ENCODE measurements at regions not wholly inside any gene's neighbourhood (a gene's known extent, or its start where the extent isn't known, plus 50 kb on each side); places are given as distances from the start of the nearest gene placed in this dataset.
"Not testable (repeated sequence)": the region's sequence is repeated elsewhere in the genome, so short reads cannot be mapped to it uniquely, and the experiment has no call there.

DNA sequence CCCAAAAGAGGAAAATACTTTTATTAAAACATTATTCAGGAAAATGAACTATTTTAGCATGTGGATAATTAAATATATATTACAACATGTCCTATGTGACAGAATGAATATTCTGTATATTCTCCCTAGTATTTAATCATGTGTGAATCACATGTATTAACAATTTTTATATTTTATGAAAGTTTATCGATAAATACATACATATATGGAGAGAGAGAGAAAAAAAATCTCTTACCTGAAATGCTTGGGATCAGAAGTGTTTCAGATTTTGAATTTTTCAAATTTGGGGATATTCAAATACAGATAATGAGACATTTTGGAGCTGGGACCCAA is 228.6 kb upstream of the RBBP8 start:
- H3K27me3 ChIP-seq, result no peaks in the 10 kb centered on the region
- intact Hi-C loops (cut with DNase I), result no loop called here
- H3K36me3 ChIP-seq, result no peaks in the 10 kb centered on the region
- TF ChIP-seq, protein P1, sequence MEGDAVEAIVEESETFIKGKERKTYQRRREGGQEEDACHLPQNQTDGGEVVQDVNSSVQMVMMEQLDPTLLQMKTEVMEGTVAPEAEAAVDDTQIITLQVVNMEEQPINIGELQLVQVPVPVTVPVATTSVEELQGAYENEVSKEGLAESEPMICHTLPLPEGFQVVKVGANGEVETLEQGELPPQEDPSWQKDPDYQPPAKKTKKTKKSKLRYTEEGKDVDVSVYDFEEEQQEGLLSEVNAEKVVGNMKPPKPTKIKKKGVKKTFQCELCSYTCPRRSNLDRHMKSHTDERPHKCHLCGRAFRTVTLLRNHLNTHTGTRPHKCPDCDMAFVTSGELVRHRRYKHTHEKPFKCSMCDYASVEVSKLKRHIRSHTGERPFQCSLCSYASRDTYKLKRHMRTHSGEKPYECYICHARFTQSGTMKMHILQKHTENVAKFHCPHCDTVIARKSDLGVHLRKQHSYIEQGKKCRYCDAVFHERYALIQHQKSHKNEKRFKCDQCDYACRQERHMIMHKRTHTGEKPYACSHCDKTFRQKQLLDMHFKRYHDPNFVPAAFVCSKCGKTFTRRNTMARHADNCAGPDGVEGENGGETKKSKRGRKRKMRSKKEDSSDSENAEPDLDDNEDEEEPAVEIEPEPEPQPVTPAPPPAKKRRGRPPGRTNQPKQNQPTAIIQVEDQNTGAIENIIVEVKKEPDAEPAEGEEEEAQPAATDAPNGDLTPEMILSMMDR (IDR thresholded peaks at IDR 0.05), result no peak
- H3K9me3 ChIP-seq, result no peaks in the 10 kb centered on the region
- ATAC-seq, result no peak
- no peak for DNase-seq
- H3K4me3 ChIP-seq, result no peak overlapping the region
- H3K4me1 ChIP-seq, result peaks cover under 1 to 10% of the 10 kb centered on the region in 2 donors
- H3K27ac ChIP-seq, result no peak overlapping the region

DNA sequence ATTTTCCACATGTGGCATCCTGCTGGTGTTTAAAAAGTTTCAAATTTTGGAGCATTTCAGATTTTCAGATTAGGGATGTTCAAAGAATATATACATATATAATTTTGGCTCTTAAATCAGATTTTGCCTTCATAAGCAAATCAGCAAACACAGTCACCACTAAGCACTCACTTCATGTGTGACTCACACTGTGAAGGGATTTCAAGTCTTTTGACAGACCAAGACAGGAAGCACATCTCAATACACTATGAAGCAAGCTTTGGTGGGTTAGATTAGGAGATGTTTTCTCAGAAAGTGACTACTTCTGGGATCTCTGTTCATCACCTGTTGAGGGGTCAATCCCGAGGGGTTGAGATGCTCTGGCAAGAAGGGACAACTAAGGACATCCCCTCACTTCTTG is 227.8 kb upstream of the RBBP8 start:
- intact Hi-C loops (cut with DNase I), result no loop called here
- ATAC-seq, result peak; percentile 61

DNA sequence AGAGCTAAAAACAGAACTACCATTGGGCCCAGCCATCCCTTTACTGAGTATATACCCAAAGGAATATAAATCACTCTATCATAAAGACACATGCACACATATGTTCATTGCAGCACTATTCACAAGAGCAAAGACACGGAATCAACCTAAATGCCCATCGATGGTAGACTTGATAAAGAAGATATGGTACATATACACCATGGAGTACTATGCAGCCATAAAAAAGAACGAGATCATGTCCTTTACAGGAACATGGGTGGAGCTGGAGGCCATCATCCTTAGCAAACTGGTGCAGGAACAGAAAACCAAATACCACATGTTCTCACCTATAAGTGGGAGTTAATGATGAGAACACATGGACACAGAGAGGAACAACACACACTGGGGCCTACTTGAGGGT is 227.1 kb upstream of the RBBP8 start:
- not testable (repeated sequence) for ATAC-seq

More for the DNA sequence above, 227.8 kb upstream of the RBBP8 start:
- Histone ChIP-seq H3K36me3 (no peaks in the 10 kb centered on the region), H3K4me1 (peaks cover 5 to 10% of the 10 kb centered on the region in 2 donors), H3K9me3 (no peaks in the 10 kb centered on the region), H3K4me3 (no peak overlapping the region), H3K27me3 (no peaks in the 10 kb centered on the region), H3K27ac (no peak overlapping the region)
- TF ChIP-seq, protein P1 (IDR thresholded peaks at IDR 0.05), result no peak
- no peak for DNase-seq

DNA sequence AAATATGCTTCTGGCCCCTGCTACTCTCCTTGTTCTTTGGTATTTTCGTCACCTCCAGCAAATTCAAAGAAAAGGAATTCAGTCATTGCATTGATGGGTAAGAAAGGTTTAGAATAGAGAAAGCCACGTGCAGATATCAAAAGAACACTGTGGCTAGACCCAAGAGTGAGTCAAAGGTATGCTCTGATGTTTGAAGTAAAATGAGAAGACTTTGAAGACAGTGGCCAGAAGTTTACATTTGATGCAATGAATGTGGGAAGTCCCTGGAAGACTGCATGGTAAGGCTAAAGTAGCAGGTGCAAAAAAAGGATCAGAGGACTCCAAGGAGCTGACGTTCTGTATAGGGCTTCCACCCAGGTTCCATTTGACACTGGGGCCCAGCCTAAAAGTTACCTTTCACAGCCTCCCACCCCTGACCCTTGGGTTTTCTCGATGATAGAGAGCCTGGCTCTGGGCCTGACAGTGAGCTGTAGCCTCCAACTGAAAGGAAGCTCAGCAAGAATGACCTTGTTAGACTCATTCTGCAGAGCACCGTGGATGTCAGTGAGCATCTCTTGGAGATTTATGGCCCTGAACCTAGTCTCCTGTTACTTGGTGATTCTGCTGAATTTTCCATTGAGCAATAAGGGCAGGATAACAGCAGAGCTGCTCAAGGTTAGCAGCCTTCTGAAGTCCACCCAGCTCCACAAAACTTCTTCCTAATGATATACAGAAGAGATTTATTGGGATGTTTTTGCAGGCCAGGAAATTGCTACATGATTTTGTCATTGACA is 223.7 kb upstream of the RBBP8 start:
- TF ChIP-seq, protein P1 (IDR thresholded peaks at IDR 0.05), result no peak
- intact Hi-C loops (cut with DNase I), result no loop called here

More for the DNA sequence above, 227.1 kb upstream of the RBBP8 start:
- H3K27ac ChIP-seq; H3K27me3 ChIP-seq; H3K9me3 ChIP-seq; H3K36me3 ChIP-seq; DNase-seq; H3K4me3 ChIP-seq; intact Hi-C loops (cut with DNase I): not testable (repeated sequence)
- H3K4me1 ChIP-seq, result peaks cover 5 to 10% of the 10 kb centered on the region in 2 donors

DNA sequence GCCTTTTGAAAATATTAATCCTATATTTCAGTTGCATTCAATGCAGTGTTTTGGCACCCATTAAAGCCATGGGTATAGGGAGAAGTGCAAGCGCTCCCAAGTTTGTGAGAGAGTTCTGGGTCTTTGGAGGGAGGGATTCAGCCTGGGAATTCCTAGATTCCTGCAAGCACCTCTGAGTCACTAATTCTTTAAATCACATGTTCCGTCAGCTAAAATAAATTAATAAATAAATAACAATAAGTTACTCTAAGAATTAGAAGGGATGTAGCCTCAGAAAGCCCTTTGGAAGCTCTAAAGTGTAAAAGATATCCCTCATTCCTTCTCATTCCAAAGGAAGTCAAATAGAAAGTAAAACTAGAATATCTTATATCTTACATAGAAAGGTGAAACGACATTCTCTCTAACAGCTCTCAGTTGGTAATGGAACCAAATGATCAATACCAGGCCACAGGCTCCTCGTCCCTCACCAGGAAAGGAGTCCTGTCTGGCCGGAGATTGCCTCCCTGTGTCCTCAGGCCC is 222.4 kb upstream of the RBBP8 start:
- DNase-seq, result no peak

More for the DNA sequence above, 223.7 kb upstream of the RBBP8 start:
- Histone ChIP-seq H3K4me1 (peaks cover 5 to 15% of the 10 kb centered on the region in 2 donors), H3K27ac (peak overlapping the region in 1 of 2 donors; percentile 14), H3K27me3 (no peaks in the 10 kb centered on the region), H3K4me3 (no peak overlapping the region), H3K9me3 (no peaks in the 10 kb centered on the region), H3K36me3 (no peaks in the 10 kb centered on the region)
- DNase-seq (no peak), ATAC-seq (no peak)

More for the DNA sequence above, 222.4 kb upstream of the RBBP8 start:
- no peaks in the 10 kb centered on the region for H3K9me3 ChIP-seq
- H3K4me3 ChIP-seq, result peak overlapping the region; percentile 16 to 21
- no peaks in the 10 kb centered on the region for H3K27me3 ChIP-seq
- intact Hi-C loops (cut with DNase I), result no loop called here
- peak; percentile 36 for ATAC-seq
- H3K27ac ChIP-seq, result peak overlapping the region; percentile 75 to 85
- TF ChIP-seq, protein P1 (IDR thresholded peaks at IDR 0.05), result no peak
- no peaks in the 10 kb centered on the region for H3K36me3 ChIP-seq
- H3K4me1 ChIP-seq, result peaks cover 5% of the 10 kb centered on the region in 2 donors
